ENCODE measurements at regions not wholly inside any gene's neighbourhood (a gene's known extent, or its start where the extent isn't known, plus 50 kb on each side); places are given as distances from the start of the nearest gene placed in this dataset.
"Not testable (repeated sequence)": the region's sequence is repeated elsewhere in the genome, so short reads cannot be mapped to it uniquely, and the experiment has no call there.

GRCh38 chr16:21523411-21524067 lies 75.8 kb upstream of the METTL9 start:
- no peak for DNase-seq (ENCODE audit: low spot score)
- TF ChIP-seq CTCF (IDR thresholded peaks at IDR 0.05; ENCODE audit: borderline replicate concordance, control extremely low read depth, extremely low read depth, insufficient read depth, missing control alignments): no peak
- in situ Hi-C loops (cut with MboI; ENCODE audit: low sequenced_read_pairs, unreplicated experiment): no loop called here

- in situ Hi-C loops (cut with MboI; ENCODE audit: low sequenced_read_pairs, unreplicated experiment): no loop called here
- no peak for TF ChIP-seq CTCF (IDR thresholded peaks at IDR 0.05; ENCODE audit: borderline replicate concordance, control extremely low read depth, extremely low read depth, insufficient read depth, missing control alignments)
- DNase-seq (ENCODE audit: low spot score): no peak
Measured at GRCh38 chr16:21524068-21524751, 75.2 kb upstream of the METTL9 start.

- in situ Hi-C loops (cut with MboI; ENCODE audit: low sequenced_read_pairs, unreplicated experiment); DNase-seq (ENCODE audit: low spot score): not testable (repeated sequence)
Measured at GRCh38 chr16:21524752-21525028, 74.7 kb upstream of the METTL9 start.

- in situ Hi-C loops (cut with MboI; ENCODE audit: low sequenced_read_pairs, unreplicated experiment); DNase-seq (ENCODE audit: low spot score): not testable (repeated sequence)
Measured at GRCh38 chr16:21525029-21525895, 74.1 kb upstream of the METTL9 start.

- DNase-seq (ENCODE audit: low spot score); in situ Hi-C loops (cut with MboI; ENCODE audit: low sequenced_read_pairs, unreplicated experiment): not testable (repeated sequence)
Measured at GRCh38 chr16:21525956-21526922, 73.1 kb upstream of the METTL9 start.

- TF ChIP-seq CTCF (IDR thresholded peaks at IDR 0.05; ENCODE audit: borderline replicate concordance, control extremely low read depth, extremely low read depth, insufficient read depth, missing control alignments): no peak
- in situ Hi-C loops (cut with MboI; ENCODE audit: low sequenced_read_pairs, unreplicated experiment): no loop called here
- DNase-seq (ENCODE audit: low spot score): no peak
Measured at GRCh38 chr16:21526923-21527807, 72.2 kb upstream of the METTL9 start.

GRCh38 chr16:21529060-21529658 lies 70.2 kb upstream of the METTL9 start:
- DNase-seq (ENCODE audit: low spot score); in situ Hi-C loops (cut with MboI; ENCODE audit: low sequenced_read_pairs, unreplicated experiment): not testable (repeated sequence)

GRCh38 chr16:21530729-21531383 lies 68.5 kb upstream of the METTL9 start:
- DNase-seq (ENCODE audit: low spot score); in situ Hi-C loops (cut with MboI; ENCODE audit: low sequenced_read_pairs, unreplicated experiment): not testable (repeated sequence)

- in situ Hi-C loops (cut with MboI; ENCODE audit: low sequenced_read_pairs, unreplicated experiment): not testable (repeated sequence)
Measured at GRCh38 chr16:21532996-21533395, 66.4 kb upstream of the METTL9 start.

GRCh38 chr16:21533474-21533873 lies 65.9 kb upstream of the METTL9 start:
- DNase-seq (ENCODE audit: low spot score); in situ Hi-C loops (cut with MboI; ENCODE audit: low sequenced_read_pairs, unreplicated experiment): not testable (repeated sequence)

More at GRCh38 chr16:21532996-21533395, 66.4 kb upstream of the METTL9 start:
- not testable (repeated sequence) for DNase-seq (ENCODE audit: low spot score)

GRCh38 chr16:21534561-21534960 lies 64.8 kb upstream of the METTL9 start:
- in situ Hi-C loops (cut with MboI; ENCODE audit: low sequenced_read_pairs, unreplicated experiment): not testable (repeated sequence)

GRCh38 chr16:21535201-21535600 lies 64.2 kb upstream of the METTL9 start:
- DNase-seq (ENCODE audit: low spot score); in situ Hi-C loops (cut with MboI; ENCODE audit: low sequenced_read_pairs, unreplicated experiment): not testable (repeated sequence)

More at GRCh38 chr16:21534561-21534960, 64.8 kb upstream of the METTL9 start:
- DNase-seq (ENCODE audit: low spot score): not testable (repeated sequence)

All from GM13976 (cell line).